Osteocyte (in vitro differentiated cells): ENCODE measurements at regions not wholly inside any gene's neighbourhood (a gene's known extent, or its start where the extent isn't known, plus 50 kb on each side); places are given as distances from the start of the nearest gene placed in this dataset.

Source experiments
- DNase-seq: peaks from one replicate; pipeline ENCODE4 v3.0.0; 2021; ENCODE audit warnings: mixed read lengths; ENCODE audit not compliant: unreplicated experiment; ENCODE audit errors: extremely low spot score
- H3K27ac Mint-ChIP-seq: one replicate; pipeline ENCODE4 v1.8.0; 2021; ENCODE audit warnings: mild to moderate bottlenecking, mixed read lengths; ENCODE audit not compliant: unreplicated experiment
- H3K27me3 Mint-ChIP-seq: one replicate; pipeline ENCODE4 v1.8.0; 2021; ENCODE audit warnings: mixed read lengths; ENCODE audit not compliant: unreplicated experiment
- H3K36me3 Mint-ChIP-seq: one replicate; pipeline ENCODE4 v1.8.0; 2021; ENCODE audit warnings: mixed read lengths; ENCODE audit not compliant: unreplicated experiment
- H3K4me1 Mint-ChIP-seq: one replicate; pipeline ENCODE4 v1.8.0; 2021; ENCODE audit warnings: mixed read lengths; ENCODE audit not compliant: unreplicated experiment
- H3K4me3 Mint-ChIP-seq: one replicate; pipeline ENCODE4 v1.8.0; 2021; ENCODE audit warnings: mild to moderate bottlenecking, moderate library complexity, mixed read lengths; ENCODE audit not compliant: unreplicated experiment
- H3K9me3 Mint-ChIP-seq: one replicate; pipeline ENCODE4 v1.8.0; 2021; ENCODE audit warnings: mixed read lengths; ENCODE audit not compliant: unreplicated experiment
- TF ChIP-seq, protein P1 (sequence below): fragments of 200-600 bp; sonication (generic); IDR thresholded peaks from 2 replicates; pipeline ENCODE4 v1.5.0; 2021; ENCODE audit warnings: antibody characterized with exemption, mild to moderate bottlenecking, moderate library complexity

DNA sequence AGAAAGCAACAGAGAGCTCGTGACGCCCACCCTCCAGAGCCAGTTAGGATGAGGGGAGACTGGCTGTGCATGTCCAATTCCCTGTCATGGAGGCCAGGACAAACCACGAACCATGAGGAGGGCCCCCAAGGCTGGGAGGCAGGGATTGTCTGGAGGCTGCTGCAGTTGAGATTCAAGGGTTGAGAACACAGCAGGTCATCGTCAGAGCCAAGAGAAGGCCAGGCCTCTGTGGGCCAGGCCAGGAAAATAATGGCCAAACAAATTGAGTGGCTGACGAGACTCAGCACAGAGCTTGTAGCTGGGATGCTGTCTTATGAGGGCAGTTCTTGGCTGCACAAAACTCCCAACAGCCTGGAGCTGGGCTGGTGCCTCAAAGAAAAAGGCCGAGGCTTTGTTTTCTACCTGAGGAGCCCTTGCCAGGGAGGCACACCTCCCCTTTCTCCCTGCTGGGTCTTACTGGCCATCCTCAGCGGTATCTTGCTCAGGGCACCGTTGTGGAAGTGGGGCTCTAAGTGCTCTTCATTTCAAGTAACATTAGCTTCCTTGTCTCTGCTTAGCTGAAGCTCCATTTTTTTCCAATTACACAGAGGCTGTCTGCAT lies 665.9 kb downstream of the BCL11B start:
- H3K4me3 Mint-ChIP-seq: no peak overlapping the region
- TF ChIP-seq, protein P1, sequence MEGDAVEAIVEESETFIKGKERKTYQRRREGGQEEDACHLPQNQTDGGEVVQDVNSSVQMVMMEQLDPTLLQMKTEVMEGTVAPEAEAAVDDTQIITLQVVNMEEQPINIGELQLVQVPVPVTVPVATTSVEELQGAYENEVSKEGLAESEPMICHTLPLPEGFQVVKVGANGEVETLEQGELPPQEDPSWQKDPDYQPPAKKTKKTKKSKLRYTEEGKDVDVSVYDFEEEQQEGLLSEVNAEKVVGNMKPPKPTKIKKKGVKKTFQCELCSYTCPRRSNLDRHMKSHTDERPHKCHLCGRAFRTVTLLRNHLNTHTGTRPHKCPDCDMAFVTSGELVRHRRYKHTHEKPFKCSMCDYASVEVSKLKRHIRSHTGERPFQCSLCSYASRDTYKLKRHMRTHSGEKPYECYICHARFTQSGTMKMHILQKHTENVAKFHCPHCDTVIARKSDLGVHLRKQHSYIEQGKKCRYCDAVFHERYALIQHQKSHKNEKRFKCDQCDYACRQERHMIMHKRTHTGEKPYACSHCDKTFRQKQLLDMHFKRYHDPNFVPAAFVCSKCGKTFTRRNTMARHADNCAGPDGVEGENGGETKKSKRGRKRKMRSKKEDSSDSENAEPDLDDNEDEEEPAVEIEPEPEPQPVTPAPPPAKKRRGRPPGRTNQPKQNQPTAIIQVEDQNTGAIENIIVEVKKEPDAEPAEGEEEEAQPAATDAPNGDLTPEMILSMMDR: no peak
- H3K4me1 Mint-ChIP-seq: no peaks in the 10 kb centered on the region
- H3K27ac Mint-ChIP-seq: no peak overlapping the region
- no peaks in the 10 kb centered on the region for H3K36me3 Mint-ChIP-seq
- no peaks in the 10 kb centered on the region for H3K9me3 Mint-ChIP-seq
- DNase-seq: peak; percentile 66
- H3K27me3 Mint-ChIP-seq: no peaks in the 10 kb centered on the region

DNA sequence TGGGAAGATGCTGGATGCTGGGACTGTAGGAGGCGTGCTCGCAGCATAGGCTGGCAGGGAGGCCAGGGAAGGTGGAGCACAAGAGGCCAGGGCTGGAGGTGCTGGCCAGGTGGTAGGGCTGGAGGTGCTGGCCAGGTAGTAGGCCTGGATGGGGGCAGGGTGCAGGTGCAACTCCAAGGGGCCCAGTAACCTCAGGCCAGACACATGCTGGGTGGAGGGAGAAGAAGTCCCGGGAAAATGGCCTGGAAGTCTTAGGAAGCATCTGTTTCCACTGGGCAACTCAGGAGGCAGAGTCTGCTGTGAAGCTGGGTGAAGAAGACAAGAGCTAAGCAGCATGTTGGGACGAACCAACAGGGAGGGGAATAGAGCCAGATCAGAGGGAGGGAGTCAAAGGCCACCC lies 665.2 kb downstream of the BCL11B start:
- DNase-seq: peak; percentile 71
- H3K4me3 Mint-ChIP-seq: no peak overlapping the region
- H3K4me1 Mint-ChIP-seq: no peaks in the 10 kb centered on the region
- no peak overlapping the region for H3K27ac Mint-ChIP-seq
- H3K9me3 Mint-ChIP-seq: no peaks in the 10 kb centered on the region
- no peaks in the 10 kb centered on the region for H3K27me3 Mint-ChIP-seq
- TF ChIP-seq, protein P1: no peak
- H3K36me3 Mint-ChIP-seq: no peaks in the 10 kb centered on the region

DNA sequence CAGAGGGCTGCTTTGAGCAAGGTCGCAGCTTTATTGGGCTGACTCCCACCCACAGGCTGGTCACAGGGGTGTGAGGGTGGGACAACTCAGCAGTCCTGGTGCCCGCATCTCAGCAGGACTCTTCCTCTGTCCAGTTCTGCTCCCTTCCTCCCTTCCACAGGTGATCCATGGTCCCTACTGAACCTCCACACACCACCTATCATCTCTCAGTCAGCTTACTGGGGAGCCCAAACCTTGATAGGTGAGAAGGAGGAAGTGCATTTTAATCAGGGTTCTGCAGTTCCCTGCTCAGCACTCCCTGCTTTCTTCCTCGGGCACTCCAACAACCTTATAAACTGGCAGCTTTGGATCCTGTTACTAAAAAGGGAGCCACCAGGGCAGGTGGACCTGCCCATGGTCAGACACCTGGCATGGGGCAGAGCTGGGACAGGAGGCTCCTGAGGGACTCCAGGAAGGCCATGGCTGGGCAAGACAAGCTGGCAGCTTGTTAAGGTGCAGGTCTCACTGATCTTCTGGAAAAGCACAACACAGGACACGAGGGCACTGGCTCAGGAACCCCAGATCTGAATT lies 664.6 kb downstream of the BCL11B start:
- peak; percentile 71 for DNase-seq
- Mint-ChIP-seq H3K9me3 (no peaks in the 10 kb centered on the region), H3K4me1 (no peaks in the 10 kb centered on the region), H3K27ac (no peak overlapping the region), H3K36me3 (no peaks in the 10 kb centered on the region), H3K4me3 (no peak overlapping the region), H3K27me3 (no peaks in the 10 kb centered on the region)
- TF ChIP-seq, protein P1: no peak

DNA sequence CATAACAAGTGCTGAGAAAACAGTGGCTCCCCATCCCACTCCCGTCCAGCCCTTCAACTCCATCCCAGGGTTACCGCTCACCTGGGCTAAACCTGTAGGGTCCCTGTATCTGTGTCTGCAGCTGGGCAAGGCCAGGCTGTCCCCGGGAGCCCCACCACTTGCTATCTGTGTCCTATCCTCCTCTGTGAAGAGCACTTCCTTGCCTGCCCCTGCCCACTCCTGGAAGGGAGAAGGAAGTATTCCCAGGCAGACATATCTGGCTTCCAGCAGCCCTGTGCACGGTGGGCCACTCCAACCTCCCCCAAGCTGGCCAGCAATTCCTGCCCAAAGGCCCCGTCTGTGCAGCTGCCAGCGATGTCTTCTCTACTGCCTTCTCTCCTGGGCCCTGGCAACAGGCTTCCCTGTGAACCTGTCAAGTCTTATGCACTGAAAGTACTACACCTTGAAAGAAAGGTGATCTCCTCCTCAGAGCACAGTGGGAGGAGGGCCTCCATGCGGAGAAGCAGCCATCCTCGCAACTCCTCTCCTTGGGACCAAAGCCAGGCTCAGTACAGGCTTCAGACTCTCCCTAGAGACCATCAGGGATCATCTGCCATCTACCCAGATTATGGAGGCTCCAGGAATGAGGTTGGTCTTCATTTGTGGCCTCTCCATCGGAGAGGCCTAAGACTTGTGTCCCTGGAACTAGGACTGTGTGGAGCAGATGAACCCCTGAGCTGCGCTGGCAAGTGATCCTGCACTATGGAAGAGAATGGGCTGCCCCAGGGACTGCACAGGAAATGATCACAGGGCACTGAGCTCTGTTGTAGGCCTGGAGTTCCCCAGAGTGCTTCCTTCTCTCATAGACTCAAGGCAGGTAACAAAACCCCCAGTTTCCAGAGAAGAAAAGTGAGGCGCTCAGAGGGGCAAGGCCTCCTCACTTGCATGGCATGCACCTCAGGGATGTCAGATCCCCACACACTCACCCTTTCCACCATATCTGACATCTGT lies 663.6 kb downstream of the BCL11B start:
- H3K36me3 Mint-ChIP-seq: no peaks in the 10 kb centered on the region
- H3K27ac Mint-ChIP-seq: no peak overlapping the region
- no peaks in the 10 kb centered on the region for H3K27me3 Mint-ChIP-seq
- TF ChIP-seq, protein P1: no peak
- DNase-seq: peak; percentile 74
- no peaks in the 10 kb centered on the region for H3K9me3 Mint-ChIP-seq
- no peaks in the 10 kb centered on the region for H3K4me1 Mint-ChIP-seq
- H3K4me3 Mint-ChIP-seq: no peak overlapping the region
